ENCODE measurements at regions not wholly inside any gene's neighbourhood (a gene's known extent, or its start where the extent isn't known, plus 50 kb on each side); places are given as distances from the start of the nearest gene placed in this dataset.

- 82 to 83% methylated on average over 5 of the region's 5 CpGs for WGBS, 2 experiments (ENCODE audit: insufficient coverage in 2 of 2)
- no peaks in the 10 kb centered on the region for H3K36me3 ChIP-seq (ENCODE audit: control insufficient read depth, insufficient read depth, low read length)
- peaks cover 32% of the 10 kb centered on the region for H3K4me1 ChIP-seq (ENCODE audit: control insufficient read depth, insufficient read depth, low read length, poor library complexity, severe bottlenecking)
- H3K4me3 ChIP-seq (ENCODE audit: extremely low read depth, insufficient read depth, low read length, poor library complexity, severe bottlenecking) = no peak overlapping the region
- no peak overlapping the region for H3K27ac ChIP-seq (ENCODE audit: low read depth, low read length, severe bottlenecking)
- no peaks in the 10 kb centered on the region for H3K9me3 ChIP-seq (ENCODE audit: control insufficient read depth, low read length)
Observed at GRCh38 chr11:119979701-119980100, 158.2 kb downstream of the TRIM29 start.

GRCh38 chr11:119978696-119979095, 159.2 kb downstream of the TRIM29 start:
- Histone ChIP-seq H3K36me3 (ENCODE audit: control insufficient read depth, insufficient read depth, low read length) (no peaks in the 10 kb centered on the region), H3K9me3 (ENCODE audit: control insufficient read depth, low read length) (no peaks in the 10 kb centered on the region), H3K4me1 (ENCODE audit: control insufficient read depth, insufficient read depth, low read length, poor library complexity, severe bottlenecking) (peaks cover 38% of the 10 kb centered on the region), H3K4me3 (ENCODE audit: extremely low read depth, insufficient read depth, low read length, poor library complexity, severe bottlenecking) (no peak overlapping the region), H3K27ac (ENCODE audit: low read depth, low read length, severe bottlenecking) (no peak overlapping the region)
- WGBS, 2 experiments (ENCODE audit: insufficient coverage in 2 of 2) = 86 to 93% methylated on average over 2 to 3 of the region's 3 CpGs

GRCh38 chr11:119977881-119978280, 160.0 kb downstream of the TRIM29 start:
- peaks cover 39% of the 10 kb centered on the region for H3K4me1 ChIP-seq (ENCODE audit: control insufficient read depth, insufficient read depth, low read length, poor library complexity, severe bottlenecking)
- H3K4me3 ChIP-seq (ENCODE audit: extremely low read depth, insufficient read depth, low read length, poor library complexity, severe bottlenecking) = no peak overlapping the region
- no peak overlapping the region for H3K27ac ChIP-seq (ENCODE audit: low read depth, low read length, severe bottlenecking)
- no peaks in the 10 kb centered on the region for H3K9me3 ChIP-seq (ENCODE audit: control insufficient read depth, low read length)
- no peaks in the 10 kb centered on the region for H3K36me3 ChIP-seq (ENCODE audit: control insufficient read depth, insufficient read depth, low read length)
- 84 to 87% methylated on average over 11 of the region's 12 CpGs for WGBS, 2 experiments (ENCODE audit: insufficient coverage in 2 of 2)

GRCh38 chr11:119977561-119977860, 160.4 kb downstream of the TRIM29 start:
- Histone ChIP-seq H3K9me3 (ENCODE audit: control insufficient read depth, low read length) (no peaks in the 10 kb centered on the region), H3K27ac (ENCODE audit: low read depth, low read length, severe bottlenecking) (no peak overlapping the region), H3K36me3 (ENCODE audit: control insufficient read depth, insufficient read depth, low read length) (no peaks in the 10 kb centered on the region), H3K4me3 (ENCODE audit: extremely low read depth, insufficient read depth, low read length, poor library complexity, severe bottlenecking) (no peak overlapping the region), H3K4me1 (ENCODE audit: control insufficient read depth, insufficient read depth, low read length, poor library complexity, severe bottlenecking) (peaks cover 39% of the 10 kb centered on the region)
- 90 to 93% methylated on average over 2 to 3 of the region's 3 CpGs for WGBS, 2 experiments (ENCODE audit: insufficient coverage in 2 of 2)

- Histone ChIP-seq H3K27ac (ENCODE audit: low read depth, low read length, severe bottlenecking) (no peak overlapping the region), H3K4me1 (ENCODE audit: control insufficient read depth, insufficient read depth, low read length, poor library complexity, severe bottlenecking) (peaks cover 39% of the 10 kb centered on the region), H3K4me3 (ENCODE audit: extremely low read depth, insufficient read depth, low read length, poor library complexity, severe bottlenecking) (no peak overlapping the region), H3K9me3 (ENCODE audit: control insufficient read depth, low read length) (no peaks in the 10 kb centered on the region), H3K36me3 (ENCODE audit: control insufficient read depth, insufficient read depth, low read length) (no peaks in the 10 kb centered on the region)
- WGBS, 2 experiments (ENCODE audit: insufficient coverage in 2 of 2) = 85 to 86% methylated on average over 10 of the region's 13 CpGs
Observed at GRCh38 chr11:119976805-119977560, 160.9 kb downstream of the TRIM29 start.

- no peaks in the 10 kb centered on the region for H3K9me3 ChIP-seq (ENCODE audit: control insufficient read depth, low read length)
- H3K4me1 ChIP-seq (ENCODE audit: control insufficient read depth, insufficient read depth, low read length, poor library complexity, severe bottlenecking) = peaks cover 39% of the 10 kb centered on the region
- 20 to 27% methylated on average over 12 to 14 of the region's 15 CpGs for WGBS, 2 experiments (ENCODE audit: insufficient coverage in 2 of 2)
- no peaks in the 10 kb centered on the region for H3K36me3 ChIP-seq (ENCODE audit: control insufficient read depth, insufficient read depth, low read length)
- no peak overlapping the region for H3K27ac ChIP-seq (ENCODE audit: low read depth, low read length, severe bottlenecking)
- H3K4me3 ChIP-seq (ENCODE audit: extremely low read depth, insufficient read depth, low read length, poor library complexity, severe bottlenecking) = no peak overlapping the region
Observed at GRCh38 chr11:119975561-119976152, 162.3 kb downstream of the TRIM29 start.

- Histone ChIP-seq H3K36me3 (ENCODE audit: control insufficient read depth, insufficient read depth, low read length) (no peaks in the 10 kb centered on the region), H3K4me3 (ENCODE audit: extremely low read depth, insufficient read depth, low read length, poor library complexity, severe bottlenecking) (no peak overlapping the region), H3K9me3 (ENCODE audit: control insufficient read depth, low read length) (no peaks in the 10 kb centered on the region), H3K4me1 (ENCODE audit: control insufficient read depth, insufficient read depth, low read length, poor library complexity, severe bottlenecking) (peaks cover 35% of the 10 kb centered on the region), H3K27ac (ENCODE audit: low read depth, low read length, severe bottlenecking) (no peak overlapping the region)
- 85 to 89% methylated on average over 2 to 4 of the region's 4 CpGs for WGBS, 2 experiments (ENCODE audit: insufficient coverage in 2 of 2)
Observed at GRCh38 chr11:119974467-119974866, 163.4 kb downstream of the TRIM29 start.

GRCh38 chr11:119974051-119974450, 163.9 kb downstream of the TRIM29 start:
- Histone ChIP-seq H3K36me3 (ENCODE audit: control insufficient read depth, insufficient read depth, low read length) (no peaks in the 10 kb centered on the region), H3K4me1 (ENCODE audit: control insufficient read depth, insufficient read depth, low read length, poor library complexity, severe bottlenecking) (peaks cover 35% of the 10 kb centered on the region), H3K27ac (ENCODE audit: low read depth, low read length, severe bottlenecking) (no peak overlapping the region), H3K9me3 (ENCODE audit: control insufficient read depth, low read length) (no peaks in the 10 kb centered on the region), H3K4me3 (ENCODE audit: extremely low read depth, insufficient read depth, low read length, poor library complexity, severe bottlenecking) (no peak overlapping the region)
- WGBS, 2 experiments (ENCODE audit: insufficient coverage in 2 of 2) = 71% methylated on average over 3 of the region's 4 CpGs

- Histone ChIP-seq H3K4me3 (ENCODE audit: extremely low read depth, insufficient read depth, low read length, poor library complexity, severe bottlenecking) (no peak overlapping the region), H3K9me3 (ENCODE audit: control insufficient read depth, low read length) (no peaks in the 10 kb centered on the region), H3K36me3 (ENCODE audit: control insufficient read depth, insufficient read depth, low read length) (no peaks in the 10 kb centered on the region), H3K4me1 (ENCODE audit: control insufficient read depth, insufficient read depth, low read length, poor library complexity, severe bottlenecking) (peaks cover 27% of the 10 kb centered on the region), H3K27ac (ENCODE audit: low read depth, low read length, severe bottlenecking) (no peak overlapping the region)
- WGBS, 2 experiments (ENCODE audit: insufficient coverage in 2 of 2) = 100% methylated on average over 2 of the region's 2 CpGs
Observed at GRCh38 chr11:119972281-119972680, 165.6 kb downstream of the TRIM29 start.

GRCh38 chr11:119970555-119971304, 167.2 kb downstream of the TRIM29 start:
- H3K4me3 ChIP-seq (ENCODE audit: extremely low read depth, insufficient read depth, low read length, poor library complexity, severe bottlenecking) = no peak overlapping the region
- peaks cover 16% of the 10 kb centered on the region for H3K4me1 ChIP-seq (ENCODE audit: control insufficient read depth, insufficient read depth, low read length, poor library complexity, severe bottlenecking)
- no peaks in the 10 kb centered on the region for H3K36me3 ChIP-seq (ENCODE audit: control insufficient read depth, insufficient read depth, low read length)
- no peaks in the 10 kb centered on the region for H3K9me3 ChIP-seq (ENCODE audit: control insufficient read depth, low read length)
- WGBS, 2 experiments (ENCODE audit: insufficient coverage in 2 of 2) = 68 to 86% methylated on average over 10 to 14 of the region's 15 CpGs
- no peak overlapping the region for H3K27ac ChIP-seq (ENCODE audit: low read depth, low read length, severe bottlenecking)

Data from mesodermal cell (in vitro differentiated cells).